Frontal cortex (tissue), 3 donors: ENCODE measurements at regions not wholly inside any gene's neighbourhood (a gene's known extent, or its start where the extent isn't known, plus 50 kb on each side); places are given as distances from the start of the nearest gene placed in this dataset.
"Not testable (repeated sequence)": the region's sequence is repeated elsewhere in the genome, so short reads cannot be mapped to it uniquely, and the experiment has no call there.

Experiments
- DNase-seq, 2 donors: peaks; one replicate each; pipeline ENCODE4 v3.0.0; 2012; ENCODE audit warnings: low spot score in 2 of 2
- FAIRE-seq: peaks from 2 replicates; lab custom pipeline; 2012; peaks lifted over from hg19 to GRCh38; lab: Jason Lieb, UNC
- donor health status: control.
- donor health status: control.
- donor health status: control.

GRCh38 chr2:160628020-160628637 lies 134.5 kb upstream of the RBMS1 start:
- DNase-seq, FAIRE-seq: not testable (repeated sequence)

- FAIRE-seq (no peak), DNase-seq (no peak)
Measured at GRCh38 chr2:160628811-160629210, 135.2 kb upstream of the RBMS1 start.

GRCh38 chr2:160630801-160631590 lies 137.4 kb upstream of the RBMS1 start:
- no peak for FAIRE-seq
- no peak for DNase-seq

GRCh38 chr2:160632084-160632975 lies 138.7 kb upstream of the RBMS1 start:
- no peak for FAIRE-seq
- no peak for DNase-seq

GRCh38 chr2:160634436-160634835 lies 140.8 kb upstream of the RBMS1 start:
- FAIRE-seq (no peak), DNase-seq (no peak)

- DNase-seq: no peak
- FAIRE-seq: no peak
Measured at GRCh38 chr2:160635488-160635887, 141.9 kb upstream of the RBMS1 start.

GRCh38 chr2:160639472-160639871 lies 145.9 kb upstream of the RBMS1 start:
- no peak for DNase-seq
- no peak for FAIRE-seq

GRCh38 chr2:160646684-160647444 lies 153.3 kb upstream of the RBMS1 start:
- no peak for DNase-seq
- FAIRE-seq: no peak

- FAIRE-seq: no peak
Measured at GRCh38 chr2:160647967-160648685, 154.5 kb upstream of the RBMS1 start.

GRCh38 chr2:160649698-160650097 lies 156.1 kb upstream of the RBMS1 start:
- no peak for DNase-seq
- FAIRE-seq: no peak

More at GRCh38 chr2:160647967-160648685, 154.5 kb upstream of the RBMS1 start:
- DNase-seq: no peak

- no peak for FAIRE-seq
Measured at GRCh38 chr2:160650196-160651118, 156.8 kb upstream of the RBMS1 start.

GRCh38 chr2:160651416-160652200 lies 158.0 kb upstream of the RBMS1 start:
- no peak for FAIRE-seq
- DNase-seq: peak in 1 of 2 donors; percentile 21

More at GRCh38 chr2:160650196-160651118, 156.8 kb upstream of the RBMS1 start:
- no peak for DNase-seq

GRCh38 chr2:160652236-160652635 lies 158.6 kb upstream of the RBMS1 start:
- no peak for FAIRE-seq
- no peak for DNase-seq

- FAIRE-seq (no peak), DNase-seq (no peak)
Measured at GRCh38 chr2:160657196-160657595, 163.6 kb upstream of the RBMS1 start.

GRCh38 chr2:160658851-160659250 lies 165.2 kb upstream of the RBMS1 start:
- DNase-seq (no peak), FAIRE-seq (no peak)

GRCh38 chr2:160660741-160661140 lies 167.1 kb upstream of the RBMS1 start:
- DNase-seq (no peak), FAIRE-seq (no peak)

GRCh38 chr2:160664603-160665140 lies 171.1 kb upstream of the RBMS1 start:
- no peak for DNase-seq
- no peak for FAIRE-seq
